Epidermal melanocyte (primary cell): ENCODE measurements at regions not wholly inside any gene's neighbourhood (a gene's known extent, or its start where the extent isn't known, plus 50 kb on each side); places are given as distances from the start of the nearest gene placed in this dataset.
"Not testable (repeated sequence)": the region's sequence is repeated elsewhere in the genome, so short reads cannot be mapped to it uniquely, and the experiment has no call there.

Experiments
- DNase-seq: peaks from one replicate; pipeline ENCODE4 v3.0.0; 2011; ENCODE audit warnings: low spot score; ENCODE audit not compliant: insufficient read length

DNA sequence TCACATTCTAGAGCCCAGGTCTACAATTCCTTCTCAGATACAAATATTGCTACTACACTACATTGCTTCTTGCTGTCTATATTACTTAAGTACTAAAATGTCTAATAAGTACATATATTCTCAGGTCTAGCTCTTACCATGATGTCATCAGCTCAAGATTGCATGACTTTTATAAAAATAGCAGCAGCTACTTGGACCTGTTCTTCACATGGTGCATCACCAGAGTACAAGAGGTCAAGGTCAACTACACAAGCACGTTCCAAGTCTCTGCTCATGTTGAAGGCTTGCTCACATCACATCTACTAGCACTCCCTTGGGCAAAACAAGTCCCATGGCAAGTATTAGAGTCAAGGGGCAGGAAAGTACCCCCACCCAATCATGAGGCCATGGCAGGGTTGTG, 465.6 kb downstream of the MED13L start:
- DNase-seq, result no peak

DNA sequence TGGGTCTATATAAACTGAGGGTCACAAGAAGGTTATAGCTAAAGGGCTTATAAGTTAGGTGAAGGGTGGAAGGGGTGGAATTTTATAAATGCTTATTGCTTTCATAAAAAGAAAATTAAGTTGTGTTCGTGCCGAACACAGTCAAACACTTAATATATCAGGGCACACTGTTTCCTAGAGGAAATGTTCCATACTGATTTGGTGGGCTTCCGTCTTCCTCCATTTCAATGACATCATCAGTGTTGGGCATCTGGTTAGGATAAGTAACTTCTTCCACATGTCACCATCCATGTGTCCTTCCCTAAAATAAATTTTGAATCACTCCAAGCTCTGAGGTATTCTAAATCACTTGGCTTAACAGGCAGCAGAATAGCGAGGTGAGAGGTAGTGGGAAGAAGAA, 466.4 kb downstream of the MED13L start:
- DNase-seq, result no peak

DNA sequence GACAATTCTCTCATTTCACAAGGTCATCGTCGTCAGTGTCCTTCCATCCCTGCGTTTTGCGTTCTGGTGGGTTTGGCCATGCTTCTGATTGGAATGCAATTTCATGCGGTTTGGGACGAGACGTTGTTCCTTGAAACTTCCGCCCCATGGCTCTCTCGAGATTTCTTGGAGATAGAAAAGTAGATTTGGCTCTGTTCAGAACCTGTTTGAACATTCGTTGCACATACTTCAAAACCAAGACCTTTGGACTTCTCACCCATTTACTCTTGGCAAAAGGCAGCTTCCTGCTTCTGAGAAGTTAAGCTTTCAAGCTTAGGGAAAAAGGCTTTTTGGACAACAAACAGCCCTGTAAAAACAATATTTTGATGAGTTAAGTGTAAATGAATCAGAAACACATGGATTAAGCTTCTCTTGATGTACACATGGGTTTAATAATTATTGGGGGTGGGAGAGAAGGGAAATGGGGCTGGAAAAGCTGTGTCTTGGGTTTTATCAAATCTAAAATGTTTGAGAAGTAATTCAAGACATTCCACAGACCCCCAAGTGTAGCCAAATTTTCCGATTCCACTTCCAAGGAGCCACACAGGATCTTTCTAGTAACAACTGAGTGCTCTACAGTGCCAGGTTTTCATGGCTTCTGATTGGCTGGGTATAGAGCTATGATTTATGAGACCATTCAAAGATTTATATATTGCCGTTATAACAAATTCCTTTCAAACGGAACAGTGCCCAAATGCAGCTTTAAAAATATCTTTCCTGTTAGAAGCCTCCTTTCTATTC, 467.2 kb downstream of the MED13L start:
- no peak for DNase-seq

DNA sequence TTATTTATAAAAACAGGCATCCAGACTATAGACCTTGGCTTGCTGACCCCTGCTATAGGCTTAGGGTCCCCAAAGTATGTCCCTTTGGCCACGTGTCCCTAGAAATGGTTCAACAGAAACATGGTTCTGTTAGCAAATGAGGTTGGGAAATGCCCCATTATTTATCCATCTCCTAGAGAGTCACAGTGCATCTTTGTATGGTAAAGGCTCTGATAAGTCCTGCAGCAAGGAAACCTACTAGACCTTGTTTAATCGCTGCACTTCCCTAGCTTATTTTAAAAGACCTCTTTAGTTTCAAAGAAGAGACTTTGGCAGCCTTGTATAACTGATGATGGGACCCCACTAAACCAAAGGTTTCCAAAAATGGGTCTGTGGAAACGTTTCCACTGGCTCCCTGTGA, 471.5 kb downstream of the MED13L start:
- DNase-seq, result no peak

DNA sequence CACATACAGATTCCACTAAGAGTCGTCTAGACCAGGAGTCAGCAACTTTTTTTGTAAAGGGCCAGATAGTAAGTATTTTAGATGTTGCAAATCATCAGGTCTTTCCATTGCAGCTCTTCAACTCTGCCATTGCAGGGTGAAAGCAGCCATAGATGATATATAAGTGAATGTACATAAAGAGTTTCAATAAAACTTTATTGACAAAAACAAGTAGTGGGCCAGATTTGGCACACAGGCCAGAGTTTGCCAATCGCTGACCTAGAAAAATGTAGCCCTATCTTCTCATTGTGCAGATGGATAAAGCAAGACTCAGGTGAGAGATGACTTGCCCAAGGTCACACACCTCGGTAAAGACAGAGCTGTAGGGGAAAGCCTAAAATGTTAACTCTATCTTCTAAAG, 474.7 kb downstream of the MED13L start:
- no peak for DNase-seq

DNA sequence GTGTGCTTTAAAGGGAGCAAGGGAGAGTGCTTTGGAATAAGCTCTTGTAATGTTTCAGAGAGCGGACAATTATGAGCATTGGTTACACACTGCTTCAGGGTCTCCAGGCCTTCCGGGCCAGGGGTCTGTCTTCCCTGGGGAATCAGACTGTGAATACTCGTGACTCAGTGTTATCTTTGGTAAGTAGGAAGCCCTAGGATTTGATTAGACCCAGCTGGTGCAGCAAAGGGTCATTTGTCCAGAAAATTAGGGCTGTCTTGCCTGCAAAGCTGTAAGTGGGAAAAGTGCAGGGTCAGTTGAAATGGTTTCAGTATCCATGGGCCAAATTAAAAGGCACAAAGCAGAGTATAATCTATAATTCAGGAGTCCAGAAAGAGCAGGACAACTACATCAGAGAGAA, 475.6 kb downstream of the MED13L start:
- DNase-seq, result no peak

DNA sequence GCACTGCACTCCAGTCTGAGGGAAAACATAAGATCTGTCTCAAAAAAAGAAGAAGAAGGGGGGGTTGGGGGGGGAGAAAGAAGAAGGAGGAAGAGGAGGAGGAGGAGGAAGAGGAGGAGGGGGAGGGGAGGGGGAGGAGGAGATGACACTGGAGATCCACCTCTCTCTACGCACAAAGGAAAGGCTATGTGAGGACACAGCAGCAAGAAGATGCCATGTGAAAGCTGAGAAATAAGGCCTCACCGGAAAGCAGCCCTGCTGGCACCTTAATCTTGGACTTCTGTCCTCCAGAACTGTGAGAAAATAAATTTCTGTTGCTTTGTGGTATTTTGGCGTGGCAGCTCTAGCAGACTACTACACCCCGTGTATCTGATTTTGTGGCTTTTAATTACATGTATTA, 477.9 kb downstream of the MED13L start:
- DNase-seq, result no peak

DNA sequence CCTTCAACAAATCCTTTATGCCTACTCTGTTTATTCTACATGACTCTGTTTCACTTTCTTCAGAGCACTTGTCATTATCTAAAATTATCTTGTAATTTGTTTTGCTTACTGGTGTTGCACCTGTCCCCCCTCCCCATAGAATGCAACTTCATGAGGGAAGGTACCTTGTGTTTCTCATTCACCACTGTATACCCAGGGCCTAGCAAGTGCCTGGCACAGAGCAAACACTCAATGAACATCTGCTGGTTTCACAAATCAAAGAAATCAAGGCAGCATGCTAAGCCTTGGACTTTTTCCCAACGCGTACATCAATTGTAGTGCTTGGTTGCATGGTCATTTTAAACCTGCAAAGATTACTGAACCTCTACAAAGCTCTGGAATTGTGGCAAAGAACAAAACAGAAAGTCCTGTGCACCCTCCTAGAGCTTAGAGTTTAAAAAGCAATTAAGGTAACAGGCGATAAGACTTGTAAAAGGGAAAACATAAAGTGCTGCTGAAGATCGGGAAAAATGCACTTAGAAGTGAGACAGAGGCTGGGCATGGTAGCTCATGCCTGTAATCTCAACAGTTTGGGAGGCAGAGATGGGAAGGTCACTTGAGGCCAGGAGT, 479.1 kb downstream of the MED13L start:
- no peak for DNase-seq

DNA sequence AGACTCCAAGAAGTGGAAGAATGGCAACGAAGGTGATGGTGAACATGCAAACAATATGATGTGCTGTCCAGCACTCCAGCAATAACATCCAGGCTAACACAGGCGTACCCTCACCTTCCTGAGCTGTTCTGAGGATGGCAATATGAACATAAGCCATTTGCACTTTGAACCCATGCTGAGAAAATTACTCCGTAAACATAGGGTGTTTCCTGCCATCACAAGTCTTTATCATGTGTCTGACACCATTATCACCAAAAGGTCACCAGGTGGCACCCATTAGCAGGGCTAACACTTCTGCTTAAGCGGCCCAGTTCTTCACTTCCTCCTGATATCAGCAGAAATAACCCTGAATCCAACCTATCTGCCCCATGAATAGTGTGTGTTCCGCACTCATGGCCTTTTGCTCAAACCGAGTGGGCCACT, 482.8 kb downstream of the MED13L start:
- DNase-seq, result no peak

DNA sequence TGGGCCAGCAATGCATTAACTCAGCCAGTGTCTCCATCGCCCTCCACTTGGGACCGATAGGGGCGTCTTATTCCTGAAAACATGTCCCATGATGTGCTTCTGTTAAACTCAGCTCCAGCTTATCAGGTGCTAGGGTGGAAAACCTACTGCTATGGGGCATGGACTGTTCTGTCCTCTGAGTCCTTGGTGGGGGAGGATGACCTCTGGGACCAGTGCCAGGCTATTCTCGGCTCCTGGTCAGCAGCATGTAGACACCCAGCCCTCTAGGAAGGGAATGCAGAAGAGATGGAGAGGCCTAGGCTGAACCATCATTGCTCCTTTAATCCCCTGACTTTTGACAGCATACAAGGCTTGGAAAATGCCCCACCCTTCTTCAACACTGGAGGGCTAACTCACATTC, 486.2 kb downstream of the MED13L start:
- DNase-seq, result no peak

DNA sequence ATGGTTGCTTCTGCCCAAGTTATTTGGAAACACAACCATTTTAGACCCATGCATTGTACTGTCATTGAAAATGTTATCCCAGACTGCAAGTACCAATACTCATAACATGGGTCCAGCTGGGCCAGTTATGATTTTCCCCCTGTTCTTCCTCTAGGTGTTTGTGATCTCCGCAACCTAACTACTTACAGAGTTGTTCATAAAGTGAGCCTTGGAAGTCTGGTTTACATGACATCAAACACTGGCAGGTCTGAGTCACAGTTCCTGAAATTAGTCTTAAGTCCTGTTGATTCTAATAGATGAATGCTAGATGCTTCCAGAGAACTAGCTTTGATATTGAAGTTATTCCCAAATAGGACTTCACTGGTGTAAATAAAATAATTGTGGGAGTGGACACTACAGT, 487.0 kb downstream of the MED13L start:
- DNase-seq, result no peak

DNA sequence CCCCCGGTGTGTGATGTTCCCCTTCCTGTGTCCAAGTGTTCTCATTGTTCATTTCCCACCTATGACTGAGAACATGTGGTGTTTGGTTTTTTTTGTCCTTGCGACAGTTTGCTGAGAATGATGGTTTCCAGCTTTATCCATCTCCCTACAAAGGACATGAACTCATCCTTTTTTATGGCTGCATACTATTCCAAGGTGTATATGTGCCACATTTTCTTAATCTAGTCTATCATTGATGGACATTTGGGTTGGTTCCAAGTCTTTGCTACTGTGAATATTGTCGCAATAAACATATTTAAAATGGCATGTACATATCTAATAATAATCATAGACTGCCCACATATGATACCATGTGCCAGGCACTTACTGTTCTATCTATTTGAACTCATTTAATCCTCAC, 491.0 kb downstream of the MED13L start:
- DNase-seq, result not testable (repeated sequence)

DNA sequence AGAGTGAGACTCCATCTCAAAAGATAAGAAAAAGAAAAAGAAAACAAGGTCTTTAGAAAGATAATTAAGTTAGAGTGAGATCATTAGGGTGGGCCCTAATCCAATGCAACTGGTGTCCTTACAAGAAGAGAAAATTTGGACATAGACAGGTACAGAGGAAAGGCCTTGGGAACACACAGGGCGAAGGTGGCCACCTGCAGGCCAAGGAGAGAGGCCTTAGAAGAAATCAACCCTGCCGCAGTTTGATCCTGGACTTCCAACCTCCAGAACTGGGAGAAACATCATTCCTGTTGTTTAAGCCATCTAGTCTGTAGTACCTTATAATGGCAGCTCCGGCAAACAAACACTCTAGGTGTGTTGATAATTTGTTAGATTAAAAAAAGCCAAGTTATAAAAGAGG, 491.9 kb downstream of the MED13L start:
- DNase-seq, result no peak

DNA sequence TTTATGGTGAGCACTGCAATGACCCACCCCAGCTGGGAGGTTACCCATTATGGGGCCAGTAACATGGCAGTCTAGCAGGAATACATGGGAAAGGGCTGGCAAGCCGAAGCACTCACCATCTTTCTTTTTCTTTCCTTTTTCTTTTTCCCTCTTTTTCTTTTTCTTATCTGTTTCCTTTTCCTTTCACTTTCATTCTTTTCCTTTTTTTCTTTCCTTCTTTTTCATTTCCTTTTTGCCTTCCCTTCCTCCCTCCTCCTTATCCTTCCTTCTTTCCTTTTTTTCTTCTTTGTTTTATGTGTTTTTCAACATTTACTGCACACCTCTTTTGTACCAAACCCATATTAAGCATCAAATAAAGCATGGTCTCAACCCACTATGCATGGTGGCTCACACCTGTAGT, 501.1 kb downstream of the MED13L start:
- DNase-seq, result no peak

DNA sequence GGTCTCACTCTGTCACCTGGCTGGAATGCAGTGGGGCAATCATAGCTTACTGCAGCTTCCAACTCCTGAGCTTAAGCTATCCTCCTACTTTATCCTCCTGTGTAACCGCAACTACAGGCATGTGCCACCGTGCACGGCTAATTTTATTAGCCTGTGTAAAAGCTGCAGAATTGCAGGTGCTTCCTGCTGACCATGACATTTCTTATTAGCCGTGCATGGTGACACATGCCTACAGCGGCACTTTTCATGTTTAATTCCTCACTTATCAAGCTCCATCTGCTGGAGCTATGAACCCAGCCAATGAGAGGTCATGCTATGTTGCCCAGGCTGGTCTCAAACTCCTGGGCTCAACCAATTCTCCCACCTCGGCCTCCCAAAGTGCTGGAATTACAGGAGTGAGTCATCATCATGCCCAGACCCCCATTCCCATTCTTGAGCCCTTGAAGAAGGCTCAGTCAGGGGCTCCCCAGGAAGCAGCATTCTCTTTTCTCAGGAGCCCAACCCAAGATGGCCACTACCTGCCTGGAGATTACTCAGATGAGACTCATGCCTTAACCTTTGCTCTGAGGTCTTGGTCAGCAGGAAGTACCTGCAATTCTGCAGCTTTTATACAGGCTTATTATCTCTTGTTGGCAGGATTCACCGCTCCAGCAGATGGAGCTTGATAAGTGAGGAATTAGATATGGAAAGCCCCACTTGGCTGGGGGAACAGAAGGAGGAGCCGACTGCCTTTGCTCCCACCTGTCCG, 503.2 kb downstream of the MED13L start:
- DNase-seq, result no peak

DNA sequence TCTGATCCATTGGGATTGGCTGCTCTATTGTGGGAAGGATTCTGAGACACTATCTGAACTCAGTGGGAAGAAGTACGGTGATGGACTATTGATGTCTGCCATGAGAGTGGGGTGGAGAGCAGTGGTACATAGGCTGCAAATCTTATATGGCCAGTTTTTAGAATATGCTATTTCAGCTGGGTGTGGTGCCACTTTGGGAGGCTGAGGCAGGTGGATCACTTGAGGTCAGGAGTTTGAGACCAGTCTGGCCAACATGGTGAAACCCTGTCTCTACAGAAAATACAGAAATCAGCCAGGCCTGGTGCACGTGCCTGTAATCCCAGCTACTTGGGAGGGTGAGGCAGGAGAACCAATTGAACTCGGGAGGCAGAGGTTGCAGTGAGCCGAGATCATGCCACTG, 505.9 kb downstream of the MED13L start:
- DNase-seq, result no peak

DNA sequence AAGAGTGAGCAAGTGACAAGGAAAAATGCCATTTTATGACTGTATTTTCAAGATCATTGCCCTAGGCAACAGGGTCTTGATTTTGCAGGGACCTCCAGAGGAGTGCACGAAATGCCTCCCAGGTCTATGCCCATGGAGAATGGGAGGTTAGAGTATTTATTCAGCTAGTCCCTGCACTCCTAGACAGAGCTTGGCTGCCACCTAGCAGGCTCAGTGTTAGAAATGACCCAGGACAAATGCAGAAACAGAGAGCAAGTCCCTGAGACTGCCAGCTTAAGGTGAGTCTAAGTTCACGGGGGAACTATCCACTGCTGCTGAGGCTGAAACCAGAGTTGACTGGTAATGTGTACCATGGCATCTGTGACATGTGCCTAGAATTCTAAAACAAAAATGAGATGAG, 506.4 kb downstream of the MED13L start:
- DNase-seq, result no peak

DNA sequence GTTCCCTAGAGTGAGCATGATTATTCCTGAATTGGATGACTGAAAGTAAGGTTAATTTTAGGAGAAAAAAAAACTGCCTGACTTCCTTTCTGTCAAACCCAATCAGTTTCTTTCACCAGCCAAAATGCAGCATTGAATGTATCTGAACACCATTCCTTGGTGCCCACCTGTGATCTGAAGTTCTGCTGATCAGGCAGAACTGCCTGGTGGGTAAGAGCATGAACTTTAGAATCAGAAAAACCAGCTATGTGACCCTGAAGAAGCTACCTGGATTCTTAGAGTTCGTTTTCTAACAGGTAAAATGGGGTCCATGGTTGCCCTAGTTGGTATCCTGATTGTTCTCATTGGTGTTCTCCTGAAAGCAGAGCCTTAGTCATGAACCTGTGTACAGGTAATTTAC, 506.9 kb downstream of the MED13L start:
- DNase-seq, result no peak

DNA sequence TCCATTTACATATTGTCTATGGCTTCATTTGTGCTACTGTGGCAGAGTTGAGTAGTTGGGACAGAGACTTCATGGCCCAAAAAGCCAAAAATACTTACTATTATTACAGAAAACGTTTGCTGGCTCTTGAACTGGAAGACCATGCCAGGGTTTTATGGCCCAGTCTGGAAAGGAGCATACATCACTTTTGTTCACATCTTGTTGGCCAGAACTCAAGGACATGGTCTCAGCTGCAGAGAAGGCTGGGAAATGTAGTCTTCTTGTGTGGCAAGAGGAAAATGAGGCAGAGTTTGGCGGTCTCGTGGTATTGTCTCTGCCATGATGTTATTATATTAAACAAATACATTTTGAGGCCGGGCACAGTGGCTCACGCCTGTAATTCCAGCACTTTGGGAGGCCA, 509.6 kb downstream of the MED13L start:
- no peak for DNase-seq

DNA sequence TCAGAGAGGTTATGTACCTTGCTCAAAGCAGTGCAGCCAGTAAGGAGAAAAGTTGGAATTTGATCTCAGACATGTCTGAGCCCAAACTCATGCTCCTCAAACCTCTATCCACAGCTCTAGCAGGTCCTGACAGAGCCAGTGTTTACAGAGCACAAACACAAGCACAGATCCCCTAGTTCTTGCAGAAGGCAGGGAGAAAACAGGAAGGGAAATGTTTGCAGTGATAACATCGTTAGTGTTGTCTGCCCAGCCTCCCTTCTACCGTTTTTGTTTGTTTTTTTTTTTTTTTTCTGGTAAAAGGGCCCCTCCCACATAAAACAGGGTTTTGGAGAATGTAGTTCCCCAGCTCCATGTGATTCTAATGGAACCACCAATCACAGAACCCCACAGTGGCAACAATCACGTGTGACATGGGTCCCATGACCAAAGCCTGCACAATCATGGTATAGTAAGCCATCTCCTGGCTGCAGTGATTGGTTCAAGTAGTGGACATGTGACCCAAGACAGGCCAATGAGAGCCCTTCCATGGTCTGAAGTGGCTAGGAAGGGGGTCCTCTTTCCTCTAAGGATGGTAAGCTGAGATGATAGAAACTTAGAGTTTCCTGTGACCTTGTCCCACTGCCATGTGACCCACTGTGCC, 513.4 kb downstream of the MED13L start:
- DNase-seq, result no peak

DNA sequence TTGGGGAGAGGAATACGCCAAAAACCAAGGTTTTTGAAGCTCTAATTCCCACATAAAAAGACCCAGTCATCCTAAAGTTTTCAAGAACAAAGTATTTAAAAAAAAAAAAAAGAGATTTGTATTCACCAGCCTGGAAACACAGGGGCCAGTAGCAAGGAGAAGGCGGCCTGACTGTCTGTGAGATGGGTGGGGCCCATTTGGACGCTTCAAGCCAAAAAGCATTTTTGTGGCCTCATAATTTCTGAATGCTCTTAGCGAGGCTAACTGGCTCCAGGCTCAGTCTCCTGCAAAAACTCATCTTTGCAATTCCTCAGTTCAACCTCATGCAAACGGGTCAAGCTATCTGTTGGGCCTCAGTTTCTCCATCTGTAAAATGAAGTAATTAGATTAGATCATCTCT, 514.1 kb downstream of the MED13L start:
- DNase-seq, result peak; percentile 34

DNA sequence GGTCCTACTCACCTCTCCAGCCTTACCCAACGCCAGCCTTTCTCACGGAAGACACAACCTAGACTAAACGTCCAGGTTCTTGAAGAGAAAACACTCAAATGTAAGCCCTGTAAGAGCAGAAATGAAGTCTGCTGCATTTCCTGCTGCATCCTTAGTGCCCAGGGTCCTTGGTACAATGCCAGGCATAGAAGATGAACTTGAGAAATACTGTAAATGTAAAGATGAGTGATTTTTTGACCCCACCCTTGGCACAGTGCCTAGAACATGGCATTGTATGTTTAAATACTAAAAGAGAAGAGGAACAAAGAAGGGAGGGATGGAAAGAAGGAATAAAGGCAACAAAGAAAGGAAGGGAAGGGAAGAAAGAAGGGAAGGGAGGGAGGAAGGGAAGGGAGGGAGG, 514.6 kb downstream of the MED13L start:
- DNase-seq, result no peak
